ENCODE measurements at regions not wholly inside any gene's neighbourhood (a gene's known extent, or its start where the extent isn't known, plus 50 kb on each side); places are given as distances from the start of the nearest gene placed in this dataset.
A peak's percentile ranks its signal among the peaks of the same experiment; 100 is the strongest.

DNA sequence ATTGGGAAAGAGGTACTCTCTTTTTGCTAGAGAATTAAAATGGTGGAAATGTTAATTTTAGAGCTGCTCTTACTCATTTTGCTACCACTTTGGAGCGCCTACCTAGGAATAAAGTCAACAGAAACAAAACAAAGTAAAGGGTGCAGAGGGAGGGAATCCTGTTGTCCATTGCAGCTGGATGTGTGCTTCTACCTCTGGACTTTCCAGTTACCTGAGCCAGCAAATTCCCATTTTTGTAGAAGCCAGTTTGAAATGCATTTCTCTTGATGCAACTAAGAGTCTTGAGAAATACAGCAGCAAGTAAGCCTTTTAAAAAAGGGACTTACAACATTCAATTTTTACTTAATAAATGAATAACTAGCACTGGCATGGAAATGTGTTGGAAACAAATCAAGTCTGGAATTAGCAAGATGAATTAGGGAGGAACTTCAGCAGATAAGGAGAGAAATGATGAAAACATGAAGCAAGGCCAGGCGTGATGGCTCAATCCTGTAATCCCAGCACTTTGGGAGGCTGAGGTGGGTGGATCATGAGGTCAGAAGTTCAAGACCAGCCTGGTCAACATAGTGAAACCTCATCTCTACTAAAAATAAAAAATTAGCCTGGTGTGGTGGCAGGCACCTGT, 113.5 kb upstream of the CTTNBP2 start:
- no peak for TF ChIP-seq YY1 (IDR thresholded peaks at IDR 0.05)
- TF ChIP-seq, protein P1, sequence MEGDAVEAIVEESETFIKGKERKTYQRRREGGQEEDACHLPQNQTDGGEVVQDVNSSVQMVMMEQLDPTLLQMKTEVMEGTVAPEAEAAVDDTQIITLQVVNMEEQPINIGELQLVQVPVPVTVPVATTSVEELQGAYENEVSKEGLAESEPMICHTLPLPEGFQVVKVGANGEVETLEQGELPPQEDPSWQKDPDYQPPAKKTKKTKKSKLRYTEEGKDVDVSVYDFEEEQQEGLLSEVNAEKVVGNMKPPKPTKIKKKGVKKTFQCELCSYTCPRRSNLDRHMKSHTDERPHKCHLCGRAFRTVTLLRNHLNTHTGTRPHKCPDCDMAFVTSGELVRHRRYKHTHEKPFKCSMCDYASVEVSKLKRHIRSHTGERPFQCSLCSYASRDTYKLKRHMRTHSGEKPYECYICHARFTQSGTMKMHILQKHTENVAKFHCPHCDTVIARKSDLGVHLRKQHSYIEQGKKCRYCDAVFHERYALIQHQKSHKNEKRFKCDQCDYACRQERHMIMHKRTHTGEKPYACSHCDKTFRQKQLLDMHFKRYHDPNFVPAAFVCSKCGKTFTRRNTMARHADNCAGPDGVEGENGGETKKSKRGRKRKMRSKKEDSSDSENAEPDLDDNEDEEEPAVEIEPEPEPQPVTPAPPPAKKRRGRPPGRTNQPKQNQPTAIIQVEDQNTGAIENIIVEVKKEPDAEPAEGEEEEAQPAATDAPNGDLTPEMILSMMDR (IDR thresholded peaks at IDR 0.05; ENCODE audit: low read depth, low read length, missing input control): no peak
- peak in 1 of 2 donors; percentile 41 for TF ChIP-seq HNF4A (conservative IDR thresholded peaks at IDR 0.05)
- peak in 1 of 2 donors; percentile 17 for TF ChIP-seq RAD21 (IDR thresholded peaks at IDR 0.05)
- TF ChIP-seq, protein P2, sequence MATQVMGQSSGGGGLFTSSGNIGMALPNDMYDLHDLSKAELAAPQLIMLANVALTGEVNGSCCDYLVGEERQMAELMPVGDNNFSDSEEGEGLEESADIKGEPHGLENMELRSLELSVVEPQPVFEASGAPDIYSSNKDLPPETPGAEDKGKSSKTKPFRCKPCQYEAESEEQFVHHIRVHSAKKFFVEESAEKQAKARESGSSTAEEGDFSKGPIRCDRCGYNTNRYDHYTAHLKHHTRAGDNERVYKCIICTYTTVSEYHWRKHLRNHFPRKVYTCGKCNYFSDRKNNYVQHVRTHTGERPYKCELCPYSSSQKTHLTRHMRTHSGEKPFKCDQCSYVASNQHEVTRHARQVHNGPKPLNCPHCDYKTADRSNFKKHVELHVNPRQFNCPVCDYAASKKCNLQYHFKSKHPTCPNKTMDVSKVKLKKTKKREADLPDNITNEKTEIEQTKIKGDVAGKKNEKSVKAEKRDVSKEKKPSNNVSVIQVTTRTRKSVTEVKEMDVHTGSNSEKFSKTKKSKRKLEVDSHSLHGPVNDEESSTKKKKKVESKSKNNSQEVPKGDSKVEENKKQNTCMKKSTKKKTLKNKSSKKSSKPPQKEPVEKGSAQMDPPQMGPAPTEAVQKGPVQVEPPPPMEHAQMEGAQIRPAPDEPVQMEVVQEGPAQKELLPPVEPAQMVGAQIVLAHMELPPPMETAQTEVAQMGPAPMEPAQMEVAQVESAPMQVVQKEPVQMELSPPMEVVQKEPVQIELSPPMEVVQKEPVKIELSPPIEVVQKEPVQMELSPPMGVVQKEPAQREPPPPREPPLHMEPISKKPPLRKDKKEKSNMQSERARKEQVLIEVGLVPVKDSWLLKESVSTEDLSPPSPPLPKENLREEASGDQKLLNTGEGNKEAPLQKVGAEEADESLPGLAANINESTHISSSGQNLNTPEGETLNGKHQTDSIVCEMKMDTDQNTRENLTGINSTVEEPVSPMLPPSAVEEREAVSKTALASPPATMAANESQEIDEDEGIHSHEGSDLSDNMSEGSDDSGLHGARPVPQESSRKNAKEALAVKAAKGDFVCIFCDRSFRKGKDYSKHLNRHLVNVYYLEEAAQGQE (IDR thresholded peaks at IDR 0.05): no peak
- TF ChIP-seq, protein P3, sequence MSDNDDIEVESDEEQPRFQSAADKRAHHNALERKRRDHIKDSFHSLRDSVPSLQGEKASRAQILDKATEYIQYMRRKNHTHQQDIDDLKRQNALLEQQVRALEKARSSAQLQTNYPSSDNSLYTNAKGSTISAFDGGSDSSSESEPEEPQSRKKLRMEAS (IDR thresholded peaks at IDR 0.05): no peak
- TF ChIP-seq FOXA1 (IDR thresholded peaks at IDR 0.05): no peak
- no peak for TF ChIP-seq GABPA (IDR thresholded peaks at IDR 0.05 in 1 of 2, conservative IDR thresholded peaks at IDR 0.05 in 1 of 2)
- TF ChIP-seq, protein P4, sequence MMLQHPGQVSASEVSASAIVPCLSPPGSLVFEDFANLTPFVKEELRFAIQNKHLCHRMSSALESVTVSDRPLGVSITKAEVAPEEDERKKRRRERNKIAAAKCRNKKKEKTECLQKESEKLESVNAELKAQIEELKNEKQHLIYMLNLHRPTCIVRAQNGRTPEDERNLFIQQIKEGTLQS (IDR thresholded peaks at IDR 0.05): peak; percentile 26
- peak in 1 of 2 donors; percentile 45 for TF ChIP-seq JUND (IDR thresholded peaks at IDR 0.05)
- no peak for TF ChIP-seq EGR1 (IDR thresholded peaks at IDR 0.05; ENCODE audit: low read depth in 2 of 2)

Data from liver (tissue), 3 donors.